ENCODE measurements at regions not wholly inside any gene's neighbourhood (a gene's known extent, or its start where the extent isn't known, plus 50 kb on each side); places are given as distances from the start of the nearest gene placed in this dataset.

DNA sequence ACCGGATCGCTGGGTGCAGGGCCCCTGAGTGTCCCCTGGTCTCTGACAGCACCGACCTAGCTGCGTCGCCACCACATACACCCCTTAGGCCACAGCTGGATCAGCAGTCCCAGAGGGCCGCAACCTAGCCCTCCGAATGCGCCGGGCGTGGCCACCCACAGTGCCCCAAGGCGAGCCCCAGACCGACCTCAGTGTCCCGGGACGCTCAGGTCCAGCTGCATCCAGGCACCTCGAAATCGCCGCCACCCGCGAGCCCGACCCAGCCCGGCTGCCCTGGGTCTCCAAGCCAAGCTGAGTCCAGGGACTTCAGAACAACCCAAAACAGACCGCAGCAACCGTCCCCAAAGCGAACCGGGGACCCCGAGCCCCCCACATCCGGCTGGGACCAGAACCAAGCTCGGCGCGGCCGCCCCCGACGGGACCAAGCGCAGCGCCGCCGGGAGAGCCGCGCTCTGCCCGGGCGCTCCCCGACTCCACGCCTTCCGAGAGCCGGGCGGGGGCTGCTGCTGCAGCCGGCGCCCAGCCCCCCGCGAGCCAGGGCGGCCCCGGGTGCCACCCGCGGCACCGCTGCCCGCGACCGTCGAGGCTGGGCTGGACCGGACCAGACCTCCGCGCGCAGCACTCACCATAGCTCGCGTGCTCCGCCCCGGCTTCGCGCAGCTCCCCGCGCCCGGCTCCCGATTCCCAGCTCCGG, 54.6 kb upstream of the ECE1 start (continued):
- TF ChIP-seq MCM7 (IDR thresholded peaks at IDR 0.05): no peak
- no peak for TF ChIP-seq CEBPB (tag; IDR thresholded peaks at IDR 0.05)
- TF ChIP-seq, protein P1, sequence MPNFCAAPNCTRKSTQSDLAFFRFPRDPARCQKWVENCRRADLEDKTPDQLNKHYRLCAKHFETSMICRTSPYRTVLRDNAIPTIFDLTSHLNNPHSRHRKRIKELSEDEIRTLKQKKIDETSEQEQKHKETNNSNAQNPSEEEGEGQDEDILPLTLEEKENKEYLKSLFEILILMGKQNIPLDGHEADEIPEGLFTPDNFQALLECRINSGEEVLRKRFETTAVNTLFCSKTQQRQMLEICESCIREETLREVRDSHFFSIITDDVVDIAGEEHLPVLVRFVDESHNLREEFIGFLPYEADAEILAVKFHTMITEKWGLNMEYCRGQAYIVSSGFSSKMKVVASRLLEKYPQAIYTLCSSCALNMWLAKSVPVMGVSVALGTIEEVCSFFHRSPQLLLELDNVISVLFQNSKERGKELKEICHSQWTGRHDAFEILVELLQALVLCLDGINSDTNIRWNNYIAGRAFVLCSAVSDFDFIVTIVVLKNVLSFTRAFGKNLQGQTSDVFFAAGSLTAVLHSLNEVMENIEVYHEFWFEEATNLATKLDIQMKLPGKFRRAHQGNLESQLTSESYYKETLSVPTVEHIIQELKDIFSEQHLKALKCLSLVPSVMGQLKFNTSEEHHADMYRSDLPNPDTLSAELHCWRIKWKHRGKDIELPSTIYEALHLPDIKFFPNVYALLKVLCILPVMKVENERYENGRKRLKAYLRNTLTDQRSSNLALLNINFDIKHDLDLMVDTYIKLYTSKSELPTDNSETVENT (CRISPR knock-in tag; IDR thresholded peaks at IDR 0.05): 0 out of 2 replicates have a peak, but pooled peaks have one; percentile 10
- peak; percentile 9 for TF ChIP-seq SAP30 (IDR thresholded peaks at IDR 0.05; ENCODE audit: borderline replicate concordance, insufficient read depth, low read depth, low read length, poor library complexity, severe bottlenecking)
- peak; percentile 74; the same call in 1 of the 2 replicates for TF ChIP-seq PHF8 (IDR thresholded peaks at IDR 0.05; ENCODE audit: borderline replicate concordance, low read length)
- TF ChIP-seq TAL1 (IDR thresholded peaks at IDR 0.05): no peak
- TF ChIP-seq ZNF740 (CRISPR knock-in tag; IDR thresholded peaks at IDR 0.05): 0 out of 2 replicates have a peak, but pooled peaks have one; percentile 45
- no peak for TF ChIP-seq ZNF740 (tag; IDR thresholded peaks at IDR 0.05)
- TF ChIP-seq ETS1 (conservative IDR thresholded peaks at IDR 0.05; ENCODE audit: control insufficient read depth, low read depth, low read length): peak; percentile 6; the same call in 1 of the 2 replicates
- peak; percentile 11 for TF ChIP-seq U2AF1 (optimal IDR thresholded peaks at IDR 0.05; ENCODE audit: low read depth, low read length)
- TF ChIP-seq NCOA6 (IDR thresholded peaks at IDR 0.05): peak; percentile 72
- TF ChIP-seq, protein P2, sequence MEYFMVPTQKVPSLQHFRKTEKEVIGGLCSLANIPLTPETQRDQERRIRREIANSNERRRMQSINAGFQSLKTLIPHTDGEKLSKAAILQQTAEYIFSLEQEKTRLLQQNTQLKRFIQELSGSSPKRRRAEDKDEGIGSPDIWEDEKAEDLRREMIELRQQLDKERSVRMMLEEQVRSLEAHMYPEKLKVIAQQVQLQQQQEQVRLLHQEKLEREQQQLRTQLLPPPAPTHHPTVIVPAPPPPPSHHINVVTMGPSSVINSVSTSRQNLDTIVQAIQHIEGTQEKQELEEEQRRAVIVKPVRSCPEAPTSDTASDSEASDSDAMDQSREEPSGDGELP (CRISPR knock-in tag; IDR thresholded peaks at IDR 0.05; ENCODE audit: borderline replicate concordance): peak; percentile 40; the same call in 1 of the 2 replicates
- TF ChIP-seq ZNF583 (CRISPR knock-in tag; IDR thresholded peaks at IDR 0.05): peak; percentile 42; the same call in 1 of the 2 replicates
- peak in 1 of 2 experiments; percentile 85; a peak in 2 of 4 replicates for TF ChIP-seq NONO (IDR thresholded peaks at IDR 0.05; ENCODE audit: low read depth in 2 of 2, low read length in 1 of 2)

Measured in K562 (cell line).